B cell (primary cell): ENCODE measurements at regions not wholly inside any gene's neighbourhood (a gene's known extent, or its start where the extent isn't known, plus 50 kb on each side); places are given as distances from the start of the nearest gene placed in this dataset.

Experiments used
- ATAC-seq: fragments of 200-7000 bp; cut with Tn5 transposase; one replicate; pipeline ENCODE4 v1.10.0; 2021; ENCODE audit warnings: low read depth, mild to moderate bottlenecking, moderate number of reproducible peaks, moderate library complexity
- CTCF ChIA-PET: fragments of 350-600 bp; sonication (Branson Sonifier 250); formaldehyde crosslinking; loops from one replicate; lab custom pipeline; 2021; ENCODE audit warnings: antibody characterized with exemption, inconsistent platforms; lab: Charles Lee
- POLR2A ChIA-PET: fragments of 350-600 bp; sonication (Branson Sonifier 250); formaldehyde crosslinking; loops from one replicate; lab custom pipeline; 2021; ENCODE audit warnings: antibody characterized with exemption; lab: Charles Lee
- DNase-seq: peaks from one replicate; pipeline ENCODE4 v3.0.0; 2013
- H2AFZ ChIP-seq: 2 replicates; pipeline ENCODE4 v1.6.1; 2012; ENCODE audit warnings: mild to moderate bottlenecking, low read depth, low read length; ENCODE audit not compliant: insufficient read depth, poor library complexity, severe bottlenecking
- H3K27ac ChIP-seq, 2 donors: 1 replicate in 1 of 2; 2 replicates in 1 of 2; pipeline ENCODE4 v1.5.1; 2012 to 2013; ENCODE audit warnings: low read length in 2 of 2, mild to moderate bottlenecking in 2 of 2, moderate library complexity in 1 of 2
- H3K27me3 ChIP-seq, 4 experiments: fragments of 200-600 bp in 1 of 4; sonication (generic) in 1 of 4; replicated peaks in 1 of 4; 1 replicate in 2 of 4; 2 replicates in 2 of 4; pipeline versions ENCODE4 v1.6.1 to v1.7.0; 2013 to 2016; ENCODE audit warnings: low read length in 3 of 4, mild to moderate bottlenecking in 2 of 4, mixed read lengths in 1 of 4, moderate library complexity in 1 of 4; ENCODE audit not compliant: insufficient read depth in 4 of 4, control insufficient read depth in 3 of 4; ENCODE audit errors: control extremely low read depth in 1 of 4
- H3K36me3 ChIP-seq, 2 experiments: replicated peaks in 1 of 2; 1 replicate in 1 of 2; 2 replicates in 1 of 2; pipeline versions ENCODE4 v1.6.1 to v1.7.1; 2013; ENCODE audit warnings: low read length in 1 of 2; ENCODE audit not compliant: insufficient read depth in 2 of 2, control insufficient read depth in 1 of 2; ENCODE audit errors: control extremely low read depth in 1 of 2, extremely low read depth in 1 of 2
- H3K4me1 ChIP-seq, 2 donors: fragments of 200-600 bp in 1 of 2; sonication (generic) in 1 of 2; 1 replicate in 1 of 2; 2 replicates in 1 of 2; pipeline versions ENCODE4 v1.5.1 to v1.6.1; 2013 to 2017; ENCODE audit warnings: low read length in 2 of 2; ENCODE audit not compliant: control insufficient read depth in 2 of 2, insufficient read depth in 2 of 2
- H3K4me2 ChIP-seq: replicated peaks from 2 replicates; pipeline ENCODE3; 2012; ENCODE audit warnings: mild to moderate bottlenecking, low read depth, low read length; ENCODE audit not compliant: poor library complexity, severe bottlenecking
- H3K4me3 ChIP-seq, 5 experiments: fragments of 200-600 bp in 1 of 5; sonication (generic) in 1 of 5; 1 replicate in 3 of 5; 2 replicates in 2 of 5; pipeline versions ENCODE4 v1.5.1 to v1.7.0; 2011 to 2016; ENCODE audit warnings: low read length in 4 of 5, mild to moderate bottlenecking in 4 of 5, low read depth in 2 of 5, control low read depth in 1 of 5, moderate library complexity in 1 of 5; ENCODE audit not compliant: insufficient read depth in 1 of 5; ENCODE audit errors: control extremely low read depth in 1 of 5, extremely low read depth in 1 of 5
- H3K79me2 ChIP-seq: fragments of 200-600 bp; sonication (generic); one replicate; pipeline ENCODE4 v1.6.0; 2016; ENCODE audit warnings: low read length; ENCODE audit not compliant: control insufficient read depth, insufficient read depth
- H3K9ac ChIP-seq: fragments of 200-600 bp; sonication (generic); 2 replicates; pipeline ENCODE4 v1.6.1; 2017; ENCODE audit warnings: mild to moderate bottlenecking, low read length, moderate library complexity
- H3K9me3 ChIP-seq, 3 donors: one replicate each; pipeline versions ENCODE4 v1.6.1 to v1.7.1; 2013; ENCODE audit warnings: low read length in 2 of 3; ENCODE audit not compliant: control insufficient read depth in 2 of 3, insufficient read depth in 1 of 3; ENCODE audit errors: control extremely low read depth in 1 of 3
- H4K20me1 ChIP-seq: 2 replicates; pipeline ENCODE4 v1.6.0; 2012; ENCODE audit warnings: mild to moderate bottlenecking, low read length; ENCODE audit not compliant: insufficient read depth, control insufficient read depth, poor library complexity, severe bottlenecking
- H3K27ac Mint-ChIP-seq: one replicate; pipeline ENCODE4 v1.8.0; 2021; ENCODE audit warnings: mixed read lengths
- H3K27me3 Mint-ChIP-seq: one replicate; pipeline ENCODE4 v1.8.0; 2021; ENCODE audit warnings: mixed read lengths
- H3K4me1 Mint-ChIP-seq: one replicate; pipeline ENCODE4 v1.8.0; 2021; ENCODE audit warnings: mixed read lengths
- H3K4me3 Mint-ChIP-seq: one replicate; pipeline ENCODE4 v1.8.0; 2021; ENCODE audit warnings: mixed read lengths
- H3K9me3 Mint-ChIP-seq: one replicate; pipeline ENCODE4 v1.8.0; 2022; ENCODE audit warnings: mixed read lengths; ENCODE audit not compliant: insufficient read depth
- CTCF ChIP-seq: fragments of 200-600 bp; IDR thresholded peaks from one replicate; pipeline ENCODE4 v1.8.0; 2022; ENCODE audit warnings: antibody characterized with exemption, mild to moderate bottlenecking
- EZH2 ChIP-seq: IDR thresholded peaks from 2 replicates; pipeline ENCODE4 v1.6.1; 2012; ENCODE audit warnings: borderline replicate concordance, low read depth, mild to moderate bottlenecking, moderate library complexity, low read length; ENCODE audit not compliant: insufficient read depth, poor library complexity, severe bottlenecking
- WGBS: methylation state at CpG from one replicate; pipeline ENCODE4 v1.1.5; 2013; ENCODE audit warnings: missing lambda C conversion rate; ENCODE audit not compliant: insufficient coverage; 5-methylcytosine and 5-hydroxymethylcytosine counted together
- intact Hi-C: fragments of 100-400 bp; cut with micrococcal nuclease; formaldehyde crosslinking; loops from one replicate; pipeline ENCODE4 v1.10.0; 2022

GRCh38 chr10:98332623-98333269 is 64.8 kb upstream of the LOXL4 start:
- TF ChIP-seq EZH2 (no peak), CTCF (no peak)
- no peak overlapping the region for H3K27ac ChIP-seq
- Mint-ChIP-seq H3K27ac (no peak overlapping the region), H3K9me3 (no peaks in the 10 kb centered on the region), H3K4me1 (peaks cover 3% of the 10 kb centered on the region), H3K4me3 (no peak overlapping the region), H3K27me3 (no peaks in the 10 kb centered on the region)
- H3K4me3 ChIP-seq, result no peak overlapping the region
- no peaks in the 10 kb centered on the region for H3K36me3 ChIP-seq
- no peak for ATAC-seq
- no peaks in the 10 kb centered on the region for H3K27me3 ChIP-seq
- H2AFZ ChIP-seq, result no peak overlapping the region
- DNase-seq, result no peak
- H3K9me3 ChIP-seq, result peaks cover 0 to 13% (median 0%) of the 10 kb centered on the region in 3 donors
- CTCF ChIA-PET, result interaction anchor here (1.5 kb wide), 1 partner anchor 14 kb away, joined by 3 read pairs; no protein-coding TSS in a partner anchor
- intact Hi-C loops, result no loop called here
- no peaks in the 10 kb centered on the region for H3K4me1 ChIP-seq
- no peaks in the 10 kb centered on the region for H4K20me1 ChIP-seq
- H3K4me2 ChIP-seq, result no peak overlapping the region
- no peak overlapping the region for H3K9ac ChIP-seq
- POLR2A ChIA-PET, result no interaction called here
- H3K79me2 ChIP-seq, result no peaks in the 10 kb centered on the region
- 100% methylated on average over 1 of the region's 8 CpGs for WGBS

GRCh38 chr10:98331885-98332284 is 63.9 kb upstream of the LOXL4 start:
- Mint-ChIP-seq H3K27ac (no peak overlapping the region), H3K9me3 (no peaks in the 10 kb centered on the region), H3K4me3 (no peak overlapping the region), H3K27me3 (peaks cover 2% of the 10 kb centered on the region), H3K4me1 (peaks cover under 1% of the 10 kb centered on the region)
- DNase-seq (peak; percentile 23), ATAC-seq (no peak)
- H3K36me3 ChIP-seq, result no peaks in the 10 kb centered on the region
- H3K4me1 ChIP-seq, result no peaks in the 10 kb centered on the region
- CTCF ChIA-PET, result interaction anchor here (1.5 kb wide), 1 partner anchor 14 kb away, joined by 3 read pairs; no protein-coding TSS in a partner anchor
- no peak overlapping the region for H3K4me2 ChIP-seq
- peaks cover 0 to 13% (median 0%) of the 10 kb centered on the region in 3 donors for H3K9me3 ChIP-seq
- POLR2A ChIA-PET, result no interaction called here
- intact Hi-C loops, result no loop called here
- no peak overlapping the region for H3K4me3 ChIP-seq
- H3K9ac ChIP-seq, result no peak overlapping the region
- H4K20me1 ChIP-seq, result no peaks in the 10 kb centered on the region
- H3K79me2 ChIP-seq, result no peaks in the 10 kb centered on the region
- peaks cover 0 to 6% (median 0%) of the 10 kb centered on the region in 4 experiments for H3K27me3 ChIP-seq
- H2AFZ ChIP-seq, result no peak overlapping the region
- 70% methylated on average over 2 of the region's 6 CpGs for WGBS
- H3K27ac ChIP-seq, result no peak overlapping the region
- TF ChIP-seq EZH2, result no peak
- no peak for TF ChIP-seq CTCF
